ENCODE measurements at regions not wholly inside any gene's neighbourhood (a gene's known extent, or its start where the extent isn't known, plus 50 kb on each side); places are given as distances from the start of the nearest gene placed in this dataset.

DNA sequence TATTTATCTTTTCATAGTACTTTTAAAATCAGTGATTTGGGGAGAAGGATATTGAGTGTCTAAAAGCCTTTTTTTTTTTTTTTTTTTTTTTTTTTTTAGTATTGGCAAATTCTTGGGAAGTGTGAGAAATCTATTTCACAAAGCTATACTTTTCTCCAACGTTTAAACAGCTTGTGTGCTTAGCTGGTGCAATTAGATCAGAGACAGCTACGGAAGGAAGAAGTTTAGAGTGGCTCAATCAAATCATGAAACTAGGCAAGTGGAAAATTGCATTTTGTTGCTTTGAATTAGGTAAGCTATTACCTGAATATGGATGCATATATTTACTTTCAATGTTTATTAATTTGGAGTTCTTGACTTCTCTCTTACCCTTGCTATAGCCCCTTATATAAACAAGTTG, 1001.9 kb downstream of the PDHA2 start:
- in situ Hi-C loops (cut with MboI; ENCODE audit: low sequenced_read_pairs, unreplicated experiment): no loop called here
- no peak for DNase-seq (ENCODE audit: low spot score)
- TF ChIP-seq, protein P1, sequence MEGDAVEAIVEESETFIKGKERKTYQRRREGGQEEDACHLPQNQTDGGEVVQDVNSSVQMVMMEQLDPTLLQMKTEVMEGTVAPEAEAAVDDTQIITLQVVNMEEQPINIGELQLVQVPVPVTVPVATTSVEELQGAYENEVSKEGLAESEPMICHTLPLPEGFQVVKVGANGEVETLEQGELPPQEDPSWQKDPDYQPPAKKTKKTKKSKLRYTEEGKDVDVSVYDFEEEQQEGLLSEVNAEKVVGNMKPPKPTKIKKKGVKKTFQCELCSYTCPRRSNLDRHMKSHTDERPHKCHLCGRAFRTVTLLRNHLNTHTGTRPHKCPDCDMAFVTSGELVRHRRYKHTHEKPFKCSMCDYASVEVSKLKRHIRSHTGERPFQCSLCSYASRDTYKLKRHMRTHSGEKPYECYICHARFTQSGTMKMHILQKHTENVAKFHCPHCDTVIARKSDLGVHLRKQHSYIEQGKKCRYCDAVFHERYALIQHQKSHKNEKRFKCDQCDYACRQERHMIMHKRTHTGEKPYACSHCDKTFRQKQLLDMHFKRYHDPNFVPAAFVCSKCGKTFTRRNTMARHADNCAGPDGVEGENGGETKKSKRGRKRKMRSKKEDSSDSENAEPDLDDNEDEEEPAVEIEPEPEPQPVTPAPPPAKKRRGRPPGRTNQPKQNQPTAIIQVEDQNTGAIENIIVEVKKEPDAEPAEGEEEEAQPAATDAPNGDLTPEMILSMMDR (IDR thresholded peaks at IDR 0.05; ENCODE audit: borderline replicate concordance, control extremely low read depth, extremely low read depth, insufficient read depth, missing control alignments): no peak

DNA sequence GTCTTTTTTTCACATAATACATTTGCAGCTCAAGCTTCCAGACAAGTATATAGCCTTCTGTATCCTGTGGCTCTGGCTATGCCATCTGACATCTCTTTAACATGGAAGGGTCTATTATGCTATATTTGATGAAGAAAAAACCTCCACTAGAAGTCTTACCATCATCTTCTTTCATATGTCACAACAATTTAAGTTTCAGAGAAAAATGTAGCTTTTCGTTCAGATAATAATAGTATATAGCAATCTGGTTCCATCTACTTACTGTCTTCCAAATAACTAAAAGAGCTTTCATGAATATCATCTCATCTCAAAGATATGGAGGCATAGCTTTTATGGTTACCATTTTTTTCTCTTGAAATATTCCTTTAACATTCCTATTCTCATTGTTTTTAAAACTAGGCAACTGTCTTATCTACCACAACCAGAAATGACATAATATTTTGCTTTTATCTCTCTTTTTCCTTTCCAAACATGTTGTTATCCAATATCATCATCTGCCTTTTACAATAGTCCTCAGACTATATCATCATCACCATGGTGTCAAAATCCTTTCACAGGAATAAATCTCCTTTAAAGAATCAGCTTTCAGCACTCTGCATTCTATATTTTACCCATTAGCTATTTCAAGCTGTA, 1005.1 kb downstream of the PDHA2 start:
- in situ Hi-C loops (cut with MboI; ENCODE audit: low sequenced_read_pairs, unreplicated experiment): no loop called here
- DNase-seq (ENCODE audit: low spot score): no peak
- TF ChIP-seq, protein P1 (IDR thresholded peaks at IDR 0.05; ENCODE audit: borderline replicate concordance, control extremely low read depth, extremely low read depth, insufficient read depth, missing control alignments): no peak

DNA sequence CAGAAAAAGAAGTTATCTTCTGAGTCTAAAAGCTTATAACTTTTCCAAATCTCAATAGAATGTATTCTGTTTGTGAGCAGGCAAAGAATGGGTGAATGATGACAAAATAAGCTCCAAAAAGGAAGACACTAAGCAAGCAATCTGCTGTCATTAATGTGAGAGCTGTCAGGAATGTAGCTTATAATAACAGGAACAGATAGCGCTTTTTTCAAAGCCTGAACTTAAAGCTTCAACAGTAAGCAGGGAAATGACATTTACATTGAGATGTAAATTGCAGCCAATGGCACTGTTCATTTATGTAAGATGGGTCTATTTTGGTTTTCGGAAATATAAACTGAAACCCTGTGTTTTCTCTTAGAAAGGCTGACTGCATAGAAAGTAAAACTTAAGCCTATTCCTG, 1005.9 kb downstream of the PDHA2 start:
- DNase-seq (ENCODE audit: low spot score): no peak
- TF ChIP-seq, protein P1 (IDR thresholded peaks at IDR 0.05; ENCODE audit: borderline replicate concordance, control extremely low read depth, extremely low read depth, insufficient read depth, missing control alignments): no peak
- in situ Hi-C loops (cut with MboI; ENCODE audit: low sequenced_read_pairs, unreplicated experiment): no loop called here

DNA sequence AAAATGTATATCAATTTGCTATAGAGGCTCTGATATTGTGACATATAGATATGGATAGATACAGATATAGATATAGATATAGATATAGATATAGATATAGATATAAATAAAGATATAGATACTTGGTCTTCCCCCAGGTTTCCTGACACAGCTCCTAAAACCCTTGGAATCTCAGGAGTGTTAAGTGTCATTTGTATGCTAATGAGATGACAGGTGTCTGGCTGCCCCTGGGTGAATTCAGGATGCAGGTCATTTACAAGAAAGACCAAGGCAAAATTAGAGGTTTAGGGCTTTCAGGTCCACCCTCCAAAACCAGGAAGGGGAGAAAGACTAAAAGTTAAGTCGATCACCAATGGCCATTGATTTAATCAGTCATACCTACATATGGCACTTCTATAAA, 1034.8 kb downstream of the PDHA2 start:
- DNase-seq (ENCODE audit: low spot score): no peak
- TF ChIP-seq, protein P1 (IDR thresholded peaks at IDR 0.05; ENCODE audit: borderline replicate concordance, control extremely low read depth, extremely low read depth, insufficient read depth, missing control alignments): no peak
- in situ Hi-C loops (cut with MboI; ENCODE audit: low sequenced_read_pairs, unreplicated experiment): no loop called here

DNA sequence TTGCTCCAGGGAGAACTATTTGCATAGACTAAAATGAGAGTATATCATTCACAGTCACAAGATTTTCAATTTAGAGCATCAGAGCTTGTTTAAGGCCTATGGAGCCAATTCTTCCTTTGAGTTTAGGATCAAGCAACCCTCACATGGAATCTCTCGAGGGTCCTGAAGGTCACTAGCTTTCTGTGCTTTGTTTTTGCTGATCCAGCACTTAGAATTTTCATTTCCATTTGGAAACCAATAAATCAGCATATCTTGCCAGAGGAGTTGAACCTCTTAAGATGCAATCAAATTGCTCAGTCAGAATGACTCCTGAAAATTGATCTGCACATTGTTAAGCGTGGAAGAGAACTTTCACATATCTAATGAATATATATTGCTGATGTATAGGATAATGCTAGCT, 1039.6 kb downstream of the PDHA2 start:
- TF ChIP-seq, protein P1 (IDR thresholded peaks at IDR 0.05; ENCODE audit: borderline replicate concordance, control extremely low read depth, extremely low read depth, insufficient read depth, missing control alignments): no peak
- in situ Hi-C loops (cut with MboI; ENCODE audit: low sequenced_read_pairs, unreplicated experiment): no loop called here
- DNase-seq (ENCODE audit: low spot score): no peak

DNA sequence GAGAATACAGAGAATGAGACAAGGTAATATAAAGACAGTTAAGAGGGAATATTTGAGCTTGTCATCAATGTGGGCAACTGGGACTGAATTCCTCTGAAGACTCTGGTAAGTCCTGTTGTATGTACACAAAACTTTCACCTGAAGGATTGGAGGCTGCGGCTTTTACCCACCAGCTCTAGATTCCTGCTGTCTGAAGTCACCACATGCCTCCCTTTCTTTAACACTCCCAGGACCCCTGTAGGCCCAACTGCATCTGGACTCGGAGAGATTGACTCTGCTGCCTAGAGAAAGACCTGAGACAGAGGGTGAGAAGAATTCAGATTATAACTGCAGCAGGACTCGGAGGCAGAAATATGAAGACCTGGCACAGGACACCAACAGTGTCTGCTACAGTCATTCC, 1048.0 kb downstream of the PDHA2 start:
- in situ Hi-C loops (cut with MboI; ENCODE audit: low sequenced_read_pairs, unreplicated experiment): no loop called here
- no peak for DNase-seq (ENCODE audit: low spot score)
- TF ChIP-seq, protein P1 (IDR thresholded peaks at IDR 0.05; ENCODE audit: borderline replicate concordance, control extremely low read depth, extremely low read depth, insufficient read depth, missing control alignments): no peak

All from GM13976 (cell line).